PC-9 (cell line): ENCODE measurements at regions not wholly inside any gene's neighbourhood (a gene's known extent, or its start where the extent isn't known, plus 50 kb on each side); places are given as distances from the start of the nearest gene placed in this dataset.

Source experiments
- CTCF ChIP-seq: fragments of 200-600 bp; sonication (generic); conservative IDR thresholded peaks from 2 replicates; pipeline ENCODE4 v1.6.1; 2017; ENCODE audit warnings: mixed run types, antibody characterized with exemption, mild to moderate bottlenecking, moderate library complexity
- EZH2 ChIP-seq: fragments of 200-600 bp; sonication (generic); IDR thresholded peaks from 2 replicates; pipeline ENCODE4 v1.8.0; 2017; ENCODE audit warnings: antibody characterized with exemption, low read depth

GRCh38 chr2:12953596-12953995 is 236.9 kb downstream of the TRIB2 start:
- TF ChIP-seq EZH2 (no peak), CTCF (no peak)
